IMR-90 (cell line): ENCODE measurements at regions not wholly inside any gene's neighbourhood (a gene's known extent, or its start where the extent isn't known, plus 50 kb on each side); places are given as distances from the start of the nearest gene placed in this dataset.

Source experiments
- CEBPB ChIP-seq: IDR thresholded peaks from 2 replicates; pipeline ENCODE4 v1.6.1; 2012; ENCODE audit warnings: low read depth, low read length, improper control_type of control experiment
- CTCF ChIP-seq: conservative IDR thresholded peaks from 2 replicates; pipeline ENCODE4 v1.5.1; 2012; ENCODE audit warnings: mild to moderate bottlenecking, low read depth, low read length, improper control_type of control experiment
- FOS ChIP-seq: fragments of 150-350 bp; IDR thresholded peaks from 2 replicates; pipeline ENCODE4 v1.6.1; 2016; ENCODE audit warnings: low read depth, low read length
- MXI1 ChIP-seq: IDR thresholded peaks from 2 replicates; pipeline ENCODE4 v1.6.1; 2012; ENCODE audit warnings: low read depth, mild to moderate bottlenecking, low read length, moderate library complexity, borderline replicate concordance
- NFE2L2 ChIP-seq: fragments of 150-350 bp; IDR thresholded peaks from 2 replicates; pipeline ENCODE4 v1.6.1; 2016; ENCODE audit warnings: low read depth, mild to moderate bottlenecking, low read length
- POLR2A ChIP-seq: IDR thresholded peaks from 2 replicates; pipeline ENCODE4 v1.6.1; 2012; ENCODE audit warnings: mild to moderate bottlenecking, low read depth, low read length
- RAD21 ChIP-seq: IDR thresholded peaks from 2 replicates; pipeline ENCODE4 v1.6.1; 2012; ENCODE audit warnings: low read length, improper control_type of control experiment
- RCOR1 ChIP-seq: IDR thresholded peaks from 2 replicates; pipeline ENCODE4 v1.6.1; 2012; ENCODE audit warnings: mild to moderate bottlenecking, low read length, improper control_type of control experiment; ENCODE audit not compliant: insufficient replicate concordance
- RFX5 ChIP-seq: IDR thresholded peaks from 2 replicates; pipeline ENCODE4 v1.8.0; 2012; ENCODE audit warnings: low read depth, mild to moderate bottlenecking, low read length, moderate library complexity
- SMC3 ChIP-seq: fragments of 150-350 bp; IDR thresholded peaks from 2 replicates; pipeline ENCODE4 v1.6.1; 2016; ENCODE audit warnings: low read depth, mild to moderate bottlenecking, antibody characterized with exemption, low read length, moderate library complexity

GRCh38 chr9:16309082-16309468 lies 561.4 kb downstream of the BNC2 start:
- TF ChIP-seq CTCF = no peak
- no peak for TF ChIP-seq CEBPB
- TF ChIP-seq POLR2A = no peak
- no peak for TF ChIP-seq RAD21
- TF ChIP-seq RFX5 = no peak
- no peak for TF ChIP-seq MXI1
- TF ChIP-seq NFE2L2 = no peak
- TF ChIP-seq FOS = no peak
- TF ChIP-seq RCOR1 = no peak
- no peak for TF ChIP-seq SMC3
